ENCODE measurements at regions not wholly inside any gene's neighbourhood (a gene's known extent, or its start where the extent isn't known, plus 50 kb on each side); places are given as distances from the start of the nearest gene placed in this dataset.

- Histone ChIP-seq H3K4me3 (no peak overlapping the region), H3K27ac (no peak overlapping the region), H3K36me3 (no peaks in the 10 kb centered on the region), H3K27me3 (peaks cover 0 to 16% (median 3%) of the 10 kb centered on the region in 3 donors), H3K9me3 (no peaks in the 10 kb centered on the region), H3K4me1 (no peaks in the 10 kb centered on the region)
- intact Hi-C loops (cut with DNase I; ENCODE audit: low total_unique reads): no loop called here
- 28 to 40% (median 37%) methylated on average over 12 of the region's 12 CpGs for WGBS, 5 donors
- TF ChIP-seq CTCF (IDR thresholded peaks at IDR 0.05): no peak
- TF ChIP-seq POLR2A (IDR thresholded peaks at IDR 0.05): no peak
- TF ChIP-seq POLR2AphosphoS5 (IDR thresholded peaks at IDR 0.05): no peak
- TF ChIP-seq EP300 (IDR thresholded peaks at IDR 0.05): no peak
- peak in 1 of 2 donors; percentile 1 for DNase-seq
These were observed 158.5 kb downstream of the ID4 start for GRCh38 chr6:19995575-19996257.

GRCh38 chr6:19997104-19997503 is 159.9 kb downstream of the ID4 start:
- Histone ChIP-seq H3K27me3 (peaks cover 0 to 11% (median 3%) of the 10 kb centered on the region in 3 donors), H3K4me1 (no peaks in the 10 kb centered on the region), H3K4me3 (no peak overlapping the region), H3K27ac (no peak overlapping the region), H3K36me3 (no peaks in the 10 kb centered on the region), H3K9me3 (no peaks in the 10 kb centered on the region)
- TF ChIP-seq EP300 (IDR thresholded peaks at IDR 0.05) (no peak), POLR2AphosphoS5 (IDR thresholded peaks at IDR 0.05) (no peak), POLR2A (IDR thresholded peaks at IDR 0.05) (no peak), CTCF (IDR thresholded peaks at IDR 0.05) (no peak)
- no peak for DNase-seq
- 81 to 97% (median 96%) methylated on average over 1 of the region's 1 CpG; no CpG with 5 or more reads in 1 of the 5 donors for WGBS, 5 donors
- intact Hi-C loops (cut with DNase I; ENCODE audit: low total_unique reads): no loop called here

- H3K27ac ChIP-seq: no peak overlapping the region
- no peaks in the 10 kb centered on the region for H3K9me3 ChIP-seq
- no peak for DNase-seq
- H3K27me3 ChIP-seq: peaks cover 0 to 11% (median 3%) of the 10 kb centered on the region in 3 donors
- WGBS, 5 donors: 83 to 96% (median 88%) methylated on average over 3 of the region's 3 CpGs
- intact Hi-C loops (cut with DNase I; ENCODE audit: low total_unique reads): no loop called here
- H3K4me3 ChIP-seq: no peak overlapping the region
- H3K36me3 ChIP-seq: no peaks in the 10 kb centered on the region
- TF ChIP-seq EP300 (IDR thresholded peaks at IDR 0.05) (no peak), CTCF (IDR thresholded peaks at IDR 0.05) (no peak), POLR2A (IDR thresholded peaks at IDR 0.05) (no peak), POLR2AphosphoS5 (IDR thresholded peaks at IDR 0.05) (no peak)
- no peaks in the 10 kb centered on the region for H3K4me1 ChIP-seq
These were observed 161.4 kb downstream of the ID4 start for GRCh38 chr6:19998541-19998940.

GRCh38 chr6:19999319-20000191 is 162.4 kb downstream of the ID4 start:
- 60 to 77% (median 68%) methylated on average over 7 of the region's 7 CpGs for WGBS, 5 donors
- DNase-seq: peak in 1 of 2 donors; percentile 1
- Histone ChIP-seq H3K4me1 (no peaks in the 10 kb centered on the region), H3K27ac (no peak overlapping the region), H3K27me3 (peaks cover 0 to 11% (median 3%) of the 10 kb centered on the region in 3 donors), H3K9me3 (no peaks in the 10 kb centered on the region), H3K36me3 (no peaks in the 10 kb centered on the region), H3K4me3 (no peak overlapping the region)
- TF ChIP-seq POLR2A (IDR thresholded peaks at IDR 0.05): no peak
- no peak for TF ChIP-seq POLR2AphosphoS5 (IDR thresholded peaks at IDR 0.05)
- no peak for TF ChIP-seq CTCF (IDR thresholded peaks at IDR 0.05)
- no peak for TF ChIP-seq EP300 (IDR thresholded peaks at IDR 0.05)
- intact Hi-C loops (cut with DNase I; ENCODE audit: low total_unique reads): no loop called here
